ENCODE measurements at regions not wholly inside any gene's neighbourhood (a gene's known extent, or its start where the extent isn't known, plus 50 kb on each side); places are given as distances from the start of the nearest gene placed in this dataset.

DNA sequence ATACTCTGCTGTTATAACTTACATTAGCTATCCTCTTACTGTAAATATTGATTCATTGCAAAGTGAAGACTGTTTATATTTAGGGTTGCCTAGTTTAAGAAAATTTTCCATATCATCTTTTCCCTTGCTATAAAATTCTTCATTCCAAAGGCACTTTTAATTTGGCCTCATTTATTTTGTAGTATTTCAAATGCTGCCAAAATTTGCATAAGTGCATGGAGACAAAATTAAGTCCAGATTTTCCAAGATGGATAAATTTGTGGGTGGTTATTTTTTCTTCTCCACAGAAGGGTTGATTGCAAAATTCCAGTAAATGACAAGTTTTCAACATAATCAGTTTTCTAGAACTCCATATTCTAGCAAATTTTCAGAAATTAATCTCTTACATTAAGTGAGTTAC is 141.5 kb upstream of the MTAP start:
- Histone ChIP-seq H3K27ac (no peak overlapping the region), H3K4me1 (replicated peaks in 1 of 2) (no peaks in the 10 kb centered on the region), H3K27me3 (no peaks in the 10 kb centered on the region), H3K9me3 (replicated peaks in 1 of 3) (no peaks in the 10 kb centered on the region), H3K4me3 (no peak overlapping the region), H3K36me3 (replicated peaks in 1 of 2) (no peaks in the 10 kb centered on the region)
- TF ChIP-seq POLR2A (IDR thresholded peaks at IDR 0.05) = no peak
- no peak for TF ChIP-seq CTCF (IDR thresholded peaks at IDR 0.05)
- DNase-seq = no peak
- intact Hi-C loops (cut with DNase I) = no loop called here

GRCh38 chr9:21661626-21662025 is 140.8 kb upstream of the MTAP start:
- TF ChIP-seq POLR2A (IDR thresholded peaks at IDR 0.05) (no peak), CTCF (IDR thresholded peaks at IDR 0.05) (no peak)
- no peaks in the 10 kb centered on the region for H3K36me3 ChIP-seq (replicated peaks in 1 of 2)
- DNase-seq = no peak
- intact Hi-C loops (cut with DNase I) = no loop called here
- H3K4me1 ChIP-seq (replicated peaks in 1 of 2) = no peaks in the 10 kb centered on the region
- no peaks in the 10 kb centered on the region for H3K9me3 ChIP-seq (replicated peaks in 1 of 3)
- no peak overlapping the region for H3K4me3 ChIP-seq
- no peaks in the 10 kb centered on the region for H3K27me3 ChIP-seq
- H3K27ac ChIP-seq = no peak overlapping the region

DNA sequence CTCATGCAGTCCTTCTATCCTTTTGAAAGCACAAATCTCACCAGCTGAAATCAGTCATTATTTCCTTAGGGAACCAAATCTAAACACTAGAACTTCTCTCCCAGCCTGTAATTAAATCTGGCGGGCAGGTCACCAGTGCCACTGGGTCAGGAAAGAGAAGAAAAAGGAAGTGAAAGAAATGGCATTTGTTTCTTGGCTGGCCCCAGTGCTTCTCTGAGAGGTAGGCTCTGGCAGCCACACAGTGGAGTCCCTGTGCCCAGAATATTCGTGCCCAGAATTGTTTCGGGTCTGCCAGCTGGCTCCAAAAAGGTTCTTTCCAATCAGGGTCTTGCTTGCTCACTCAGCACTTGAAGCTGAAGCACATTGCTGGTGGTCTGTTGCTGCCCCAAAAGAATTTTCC is 133.9 kb upstream of the MTAP start:
- TF ChIP-seq CTCF (IDR thresholded peaks at IDR 0.05) (no peak), POLR2A (IDR thresholded peaks at IDR 0.05) (no peak)
- Histone ChIP-seq H3K9me3 (replicated peaks in 1 of 3) (no peaks in the 10 kb centered on the region), H3K27me3 (no peaks in the 10 kb centered on the region), H3K4me3 (no peak overlapping the region), H3K4me1 (replicated peaks in 1 of 2) (no peaks in the 10 kb centered on the region), H3K27ac (no peak overlapping the region), H3K36me3 (replicated peaks in 1 of 2) (no peaks in the 10 kb centered on the region)
- no peak for DNase-seq
- intact Hi-C loops (cut with DNase I) = no loop called here
- WGBS, 4 donors = 60 to 80% (median 68%) methylated on average over 3 of the region's 3 CpGs

DNA sequence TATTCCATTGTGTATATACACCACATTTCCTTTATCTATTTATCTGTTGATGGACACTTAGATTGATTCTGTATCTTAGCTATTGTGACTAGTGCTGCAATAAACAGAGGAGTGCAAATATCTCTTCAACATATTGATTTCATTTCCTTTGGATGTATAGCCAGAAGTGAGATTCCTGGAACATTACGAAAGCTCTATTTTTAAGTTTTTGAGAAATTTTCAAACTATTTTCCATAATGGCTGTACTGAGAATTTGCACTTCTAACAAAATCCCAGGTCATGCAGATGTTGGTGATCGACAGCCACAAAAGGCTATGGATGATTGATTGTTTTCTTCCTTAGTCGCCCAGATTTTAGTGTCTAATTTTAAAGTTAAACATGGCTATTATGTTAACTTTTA is 132.7 kb upstream of the MTAP start:
- Histone ChIP-seq H3K36me3 (replicated peaks in 1 of 2) (no peaks in the 10 kb centered on the region), H3K27ac (no peak overlapping the region), H3K4me1 (replicated peaks in 1 of 2) (no peaks in the 10 kb centered on the region), H3K4me3 (no peak overlapping the region), H3K9me3 (replicated peaks in 1 of 3) (no peaks in the 10 kb centered on the region), H3K27me3 (no peaks in the 10 kb centered on the region)
- DNase-seq = no peak
- 55 to 71% (median 62%) methylated on average over 3 of the region's 3 CpGs for WGBS, 4 donors
- TF ChIP-seq POLR2A (IDR thresholded peaks at IDR 0.05) (no peak), CTCF (IDR thresholded peaks at IDR 0.05) (no peak)
- intact Hi-C loops (cut with DNase I) = no loop called here

Data from adrenal gland (tissue), 9 donors.